ENCODE measurements at regions not wholly inside any gene's neighbourhood (a gene's known extent, or its start where the extent isn't known, plus 50 kb on each side); places are given as distances from the start of the nearest gene placed in this dataset.

GRCh38 chr6:149138089-149138488 lies 179.4 kb upstream of the TAB2 start:
- no peak for DNase-seq (ENCODE audit: low spot score)
- Histone ChIP-seq H3K36me3 (ENCODE audit: insufficient read depth, low read length, poor library complexity, severe bottlenecking) (no peaks in the 10 kb centered on the region), H3K27me3 (replicated peaks; ENCODE audit: insufficient read depth, low read depth, low read length, poor library complexity) (peaks cover 3% of the 10 kb centered on the region), H3K27ac (ENCODE audit: low read depth, low read length, poor library complexity, severe bottlenecking) (no peak overlapping the region), H3K4me1 (ENCODE audit: insufficient read depth, low read length, poor library complexity, severe bottlenecking) (no peaks in the 10 kb centered on the region), H3K4me3 (ENCODE audit: low read depth, low read length, poor library complexity, severe bottlenecking) (no peak overlapping the region), H3K9me3 (ENCODE audit: low read depth, low read length, poor library complexity, severe bottlenecking) (no peaks in the 10 kb centered on the region)
- no TSS peak for BruUV-seq (replicated peaks)
- ChIA-PET CTCF (no interaction called here), POLR2A (ENCODE audit: low non-redundant PET) (no interaction called here)
- intact Hi-C loops (cut with micrococcal nuclease; ENCODE audit: unreplicated experiment) = no loop called here
- no peak for TF ChIP-seq EZH2 (IDR thresholded peaks at IDR 0.05; ENCODE audit: borderline replicate concordance, low read depth, low read length, poor library complexity, severe bottlenecking)
- no peak for TF ChIP-seq CTCF (conservative IDR thresholded peaks at IDR 0.05; ENCODE audit: low read depth, low read length)

- DNase-seq (ENCODE audit: low spot score) = no peak
- Histone ChIP-seq H3K4me1 (ENCODE audit: insufficient read depth, low read length, poor library complexity, severe bottlenecking) (no peaks in the 10 kb centered on the region), H3K27ac (ENCODE audit: low read depth, low read length, poor library complexity, severe bottlenecking) (no peak overlapping the region), H3K36me3 (ENCODE audit: insufficient read depth, low read length, poor library complexity, severe bottlenecking) (no peaks in the 10 kb centered on the region), H3K4me3 (ENCODE audit: low read depth, low read length, poor library complexity, severe bottlenecking) (no peak overlapping the region), H3K27me3 (replicated peaks; ENCODE audit: insufficient read depth, low read depth, low read length, poor library complexity) (peaks cover 10% of the 10 kb centered on the region), H3K9me3 (ENCODE audit: low read depth, low read length, poor library complexity, severe bottlenecking) (no peaks in the 10 kb centered on the region)
- CTCF ChIA-PET = no interaction called here
- intact Hi-C loops (cut with micrococcal nuclease; ENCODE audit: unreplicated experiment) = no loop called here
- TF ChIP-seq CTCF (conservative IDR thresholded peaks at IDR 0.05; ENCODE audit: low read depth, low read length) = no peak
- no peak for TF ChIP-seq EZH2 (IDR thresholded peaks at IDR 0.05; ENCODE audit: borderline replicate concordance, low read depth, low read length, poor library complexity, severe bottlenecking)
- no TSS peak for BruUV-seq (replicated peaks)
- POLR2A ChIA-PET (ENCODE audit: low non-redundant PET) = no interaction called here
These were observed 178.7 kb upstream of the TAB2 start for GRCh38 chr6:149138699-149139294.

- ChIA-PET CTCF (no interaction called here), POLR2A (ENCODE audit: low non-redundant PET) (no interaction called here)
- Histone ChIP-seq H3K9me3 (ENCODE audit: low read depth, low read length, poor library complexity, severe bottlenecking) (no peaks in the 10 kb centered on the region), H3K27me3 (replicated peaks; ENCODE audit: insufficient read depth, low read depth, low read length, poor library complexity) (peaks cover 10% of the 10 kb centered on the region), H3K4me3 (ENCODE audit: low read depth, low read length, poor library complexity, severe bottlenecking) (no peak overlapping the region), H3K36me3 (ENCODE audit: insufficient read depth, low read length, poor library complexity, severe bottlenecking) (no peaks in the 10 kb centered on the region), H3K27ac (ENCODE audit: low read depth, low read length, poor library complexity, severe bottlenecking) (no peak overlapping the region), H3K4me1 (ENCODE audit: insufficient read depth, low read length, poor library complexity, severe bottlenecking) (no peaks in the 10 kb centered on the region)
- BruUV-seq (replicated peaks) = no TSS peak
- DNase-seq (ENCODE audit: low spot score) = no peak
- TF ChIP-seq CTCF (conservative IDR thresholded peaks at IDR 0.05; ENCODE audit: low read depth, low read length) = no peak
- no peak for TF ChIP-seq EZH2 (IDR thresholded peaks at IDR 0.05; ENCODE audit: borderline replicate concordance, low read depth, low read length, poor library complexity, severe bottlenecking)
- intact Hi-C loops (cut with micrococcal nuclease; ENCODE audit: unreplicated experiment) = no loop called here
These were observed 177.8 kb upstream of the TAB2 start for GRCh38 chr6:149139782-149140136.
